ENCODE measurements at regions not wholly inside any gene's neighbourhood (a gene's known extent, or its start where the extent isn't known, plus 50 kb on each side); places are given as distances from the start of the nearest gene placed in this dataset.

DNA sequence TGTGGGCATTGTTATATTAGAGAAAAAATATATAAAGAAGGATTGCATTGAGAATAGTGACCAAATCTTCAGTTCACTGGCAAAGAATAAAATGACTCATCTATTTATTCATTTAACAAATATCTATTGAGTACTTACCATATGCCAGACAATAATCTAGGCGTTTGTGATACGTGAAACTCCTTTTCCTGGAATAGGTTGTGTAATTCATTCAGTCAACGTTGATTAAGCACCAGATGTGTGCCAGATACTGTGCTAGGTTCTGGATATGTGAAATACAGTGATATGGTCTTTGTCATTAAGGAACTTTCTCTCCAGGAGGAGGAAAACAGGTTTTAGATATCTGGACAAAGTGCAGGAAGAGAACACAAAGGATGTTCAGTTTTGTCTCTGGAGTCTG, 344.5 kb downstream of the RWDD3 start:
- Histone ChIP-seq H4K20me1 (ENCODE audit: insufficient read depth, low read length) (no peaks in the 10 kb centered on the region), H3K36me3 (replicated peaks; ENCODE audit: low read depth, low read length) (no peaks in the 10 kb centered on the region), H3K9ac (ENCODE audit: low read length) (no peak overlapping the region), H3K4me1 (ENCODE audit: low read length) (no peaks in the 10 kb centered on the region), H3K27ac (ENCODE audit: low read length) (no peak overlapping the region), H2AFZ (ENCODE audit: low read depth, low read length) (no peak overlapping the region), H3K4me3 (ENCODE audit: low read length) (no peak overlapping the region), H3K79me2 (ENCODE audit: low read length) (no peaks in the 10 kb centered on the region), H3K27me3 (ENCODE audit: low read depth, low read length) (no peaks in the 10 kb centered on the region), H3K4me2 (ENCODE audit: low read length) (no peak overlapping the region), H3K9me3 (ENCODE audit: insufficient read depth, low read length) (no peaks in the 10 kb centered on the region)
- no peak for TF ChIP-seq EZH2phosphoT487 (IDR thresholded peaks at IDR 0.05; ENCODE audit: low read depth)
- TF ChIP-seq, protein P1, sequence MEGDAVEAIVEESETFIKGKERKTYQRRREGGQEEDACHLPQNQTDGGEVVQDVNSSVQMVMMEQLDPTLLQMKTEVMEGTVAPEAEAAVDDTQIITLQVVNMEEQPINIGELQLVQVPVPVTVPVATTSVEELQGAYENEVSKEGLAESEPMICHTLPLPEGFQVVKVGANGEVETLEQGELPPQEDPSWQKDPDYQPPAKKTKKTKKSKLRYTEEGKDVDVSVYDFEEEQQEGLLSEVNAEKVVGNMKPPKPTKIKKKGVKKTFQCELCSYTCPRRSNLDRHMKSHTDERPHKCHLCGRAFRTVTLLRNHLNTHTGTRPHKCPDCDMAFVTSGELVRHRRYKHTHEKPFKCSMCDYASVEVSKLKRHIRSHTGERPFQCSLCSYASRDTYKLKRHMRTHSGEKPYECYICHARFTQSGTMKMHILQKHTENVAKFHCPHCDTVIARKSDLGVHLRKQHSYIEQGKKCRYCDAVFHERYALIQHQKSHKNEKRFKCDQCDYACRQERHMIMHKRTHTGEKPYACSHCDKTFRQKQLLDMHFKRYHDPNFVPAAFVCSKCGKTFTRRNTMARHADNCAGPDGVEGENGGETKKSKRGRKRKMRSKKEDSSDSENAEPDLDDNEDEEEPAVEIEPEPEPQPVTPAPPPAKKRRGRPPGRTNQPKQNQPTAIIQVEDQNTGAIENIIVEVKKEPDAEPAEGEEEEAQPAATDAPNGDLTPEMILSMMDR (IDR thresholded peaks at IDR 0.05; ENCODE audit: low read depth, low read length): no peak

DNA sequence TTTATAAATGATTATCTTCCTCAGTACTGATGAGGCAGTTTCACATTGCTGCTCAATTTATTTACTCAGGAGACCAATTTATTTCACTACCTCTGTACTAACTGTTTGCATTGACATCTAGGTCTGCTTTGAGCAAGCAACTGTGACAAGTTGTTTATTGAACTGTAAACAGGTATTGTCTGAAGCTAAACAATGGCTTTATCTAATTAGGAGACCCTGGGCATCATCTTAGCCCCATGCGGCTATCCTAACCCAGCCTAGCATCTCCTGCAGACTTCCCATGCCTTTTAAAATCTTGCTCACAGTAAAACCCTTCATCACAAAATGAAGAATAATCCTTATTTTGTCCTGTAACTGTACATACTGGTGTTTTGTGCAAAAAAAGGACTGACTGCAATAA, 348.2 kb downstream of the RWDD3 start:
- no peak overlapping the region for H3K27ac ChIP-seq (ENCODE audit: low read length)
- no peaks in the 10 kb centered on the region for H3K27me3 ChIP-seq (ENCODE audit: low read depth, low read length)
- no peak overlapping the region for H3K4me3 ChIP-seq (ENCODE audit: low read length)
- no peaks in the 10 kb centered on the region for H3K4me1 ChIP-seq (ENCODE audit: low read length)
- no peak overlapping the region for H3K9ac ChIP-seq (ENCODE audit: low read length)
- H2AFZ ChIP-seq (ENCODE audit: low read depth, low read length): no peak overlapping the region
- TF ChIP-seq, protein P1 (IDR thresholded peaks at IDR 0.05; ENCODE audit: low read depth, low read length): no peak
- no peak for TF ChIP-seq EZH2phosphoT487 (IDR thresholded peaks at IDR 0.05; ENCODE audit: low read depth)
- H3K36me3 ChIP-seq (replicated peaks; ENCODE audit: low read depth, low read length): no peaks in the 10 kb centered on the region
- H3K9me3 ChIP-seq (ENCODE audit: insufficient read depth, low read length): no peaks in the 10 kb centered on the region
- H3K4me2 ChIP-seq (ENCODE audit: low read length): no peak overlapping the region
- H3K79me2 ChIP-seq (ENCODE audit: low read length): no peaks in the 10 kb centered on the region
- no peaks in the 10 kb centered on the region for H4K20me1 ChIP-seq (ENCODE audit: insufficient read depth, low read length)

DNA sequence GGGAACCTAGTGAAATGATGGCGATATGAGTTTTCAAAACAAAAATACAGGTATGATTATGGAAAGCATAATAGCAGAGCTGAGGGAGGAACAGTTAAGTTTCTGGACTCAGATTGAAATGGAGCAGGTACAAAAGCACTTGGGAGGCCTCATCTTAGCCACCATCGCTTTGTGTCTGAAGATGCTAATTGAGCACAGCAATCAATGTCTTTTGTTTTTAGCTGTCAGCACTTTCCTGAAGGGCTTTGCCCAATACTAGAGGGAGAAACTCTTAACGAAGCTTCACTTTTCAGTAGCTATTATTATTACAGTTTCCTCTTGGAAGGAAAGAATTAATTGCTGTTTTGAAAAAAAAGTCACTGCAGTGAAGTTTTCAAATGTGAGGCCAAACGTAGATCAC, 348.7 kb downstream of the RWDD3 start:
- TF ChIP-seq EZH2phosphoT487 (IDR thresholded peaks at IDR 0.05; ENCODE audit: low read depth): no peak
- TF ChIP-seq, protein P1 (IDR thresholded peaks at IDR 0.05; ENCODE audit: low read depth, low read length): no peak
- H3K4me3 ChIP-seq (ENCODE audit: low read length): no peak overlapping the region
- no peak overlapping the region for H3K27ac ChIP-seq (ENCODE audit: low read length)
- no peak overlapping the region for H3K4me2 ChIP-seq (ENCODE audit: low read length)
- H3K79me2 ChIP-seq (ENCODE audit: low read length): no peaks in the 10 kb centered on the region
- no peaks in the 10 kb centered on the region for H4K20me1 ChIP-seq (ENCODE audit: insufficient read depth, low read length)
- H3K27me3 ChIP-seq (ENCODE audit: low read depth, low read length): no peaks in the 10 kb centered on the region
- no peak overlapping the region for H2AFZ ChIP-seq (ENCODE audit: low read depth, low read length)
- no peaks in the 10 kb centered on the region for H3K4me1 ChIP-seq (ENCODE audit: low read length)
- H3K9me3 ChIP-seq (ENCODE audit: insufficient read depth, low read length): no peaks in the 10 kb centered on the region
- no peak overlapping the region for H3K9ac ChIP-seq (ENCODE audit: low read length)
- no peaks in the 10 kb centered on the region for H3K36me3 ChIP-seq (replicated peaks; ENCODE audit: low read depth, low read length)

DNA sequence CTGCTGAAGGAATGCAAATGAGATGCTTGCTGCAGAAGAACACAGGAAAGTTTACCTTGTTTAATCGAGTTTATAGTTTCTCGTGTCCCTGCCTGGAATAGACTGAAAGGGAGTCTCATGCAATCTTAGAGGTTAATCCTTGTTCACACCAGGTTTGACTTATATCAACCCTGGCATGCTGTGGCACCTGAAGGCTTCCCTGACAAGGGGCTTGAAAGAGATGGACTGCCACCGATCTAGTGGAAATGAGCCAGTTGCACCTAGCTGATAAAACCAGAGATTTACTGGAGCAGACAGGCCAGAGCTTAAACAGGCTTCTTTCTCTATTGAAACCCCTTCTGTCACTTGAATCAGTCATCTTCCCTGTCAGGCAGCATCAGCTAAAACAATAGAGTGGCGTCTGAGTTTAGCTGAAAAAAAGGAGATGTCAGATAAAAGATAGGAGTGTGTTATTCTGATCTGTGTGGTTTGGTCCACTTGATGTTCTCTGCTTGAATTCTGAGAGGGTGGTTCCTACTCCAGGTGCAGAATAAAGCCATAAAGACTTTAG, 349.7 kb downstream of the RWDD3 start:
- H4K20me1 ChIP-seq (ENCODE audit: insufficient read depth, low read length): no peaks in the 10 kb centered on the region
- H3K27me3 ChIP-seq (ENCODE audit: low read depth, low read length): no peaks in the 10 kb centered on the region
- TF ChIP-seq, protein P1 (IDR thresholded peaks at IDR 0.05; ENCODE audit: low read depth, low read length): no peak
- TF ChIP-seq EZH2phosphoT487 (IDR thresholded peaks at IDR 0.05; ENCODE audit: low read depth): no peak
- no peak overlapping the region for H3K4me2 ChIP-seq (ENCODE audit: low read length)
- H3K9ac ChIP-seq (ENCODE audit: low read length): no peak overlapping the region
- no peaks in the 10 kb centered on the region for H3K4me1 ChIP-seq (ENCODE audit: low read length)
- no peak overlapping the region for H3K4me3 ChIP-seq (ENCODE audit: low read length)
- no peak overlapping the region for H3K27ac ChIP-seq (ENCODE audit: low read length)
- no peak overlapping the region for H2AFZ ChIP-seq (ENCODE audit: low read depth, low read length)
- H3K36me3 ChIP-seq (replicated peaks; ENCODE audit: low read depth, low read length): no peaks in the 10 kb centered on the region
- no peaks in the 10 kb centered on the region for H3K79me2 ChIP-seq (ENCODE audit: low read length)
- H3K9me3 ChIP-seq (ENCODE audit: insufficient read depth, low read length): no peaks in the 10 kb centered on the region
